Endothelial cell of umbilical vein (primary cell): ENCODE measurements at regions not wholly inside any gene's neighbourhood (a gene's known extent, or its start where the extent isn't known, plus 50 kb on each side); places are given as distances from the start of the nearest gene placed in this dataset.

Experiments used
- BruUV-seq: library from RNA; stranded (reverse); fragments of 400-500 nt; replicated peaks from 2 replicates; lab custom pipeline; 2021; lab: Mats Ljungman, UMichigan
- CTCF ChIA-PET: fragments of 300-600, 350-600 bp; sonication (Branson Sonifier 250); formaldehyde crosslinking; loops from one replicate; lab custom pipeline; 2021; ENCODE audit warnings: antibody characterized with exemption, inconsistent platforms; lab: Charles Lee
- POLR2A ChIA-PET: fragments of 300-600, 350-600 bp; sonication (Branson Sonifier 250); formaldehyde crosslinking; loops from one replicate; lab custom pipeline; 2021; ENCODE audit warnings: antibody characterized with exemption, inconsistent platforms; lab: Charles Lee
- DNase-seq: peaks from one replicate; pipeline ENCODE4 v3.0.0-alpha.2; 2011; ENCODE audit warnings: low read depth, low spot score
- FAIRE-seq: peaks from 2 replicates; lab custom pipeline; 2011; peaks lifted over from hg19 to GRCh38; lab: Jason Lieb, UNC
- H2AFZ ChIP-seq: 2 replicates; pipeline ENCODE4 v1.6.0; 2012; ENCODE audit warnings: low read depth, low read length, control low read depth, inconsistent platforms
- H3K27ac ChIP-seq: 2 replicates; pipeline ENCODE4 v1.5.1; 2011; ENCODE audit warnings: low read depth, mild to moderate bottlenecking, control low read depth, low read length, moderate library complexity; ENCODE audit not compliant: insufficient read depth
- H3K27me3 ChIP-seq, 2 experiments: 2 replicates each; pipeline versions ENCODE4 v1.6.0 to v1.6.1; 2011; ENCODE audit warnings: low read length in 2 of 2, mixed read lengths in 1 of 2; ENCODE audit not compliant: control insufficient read depth in 2 of 2, insufficient read depth in 2 of 2
- H3K36me3 ChIP-seq, 2 experiments: 2 replicates in 1 of 2; 3 replicates in 1 of 2; pipeline ENCODE4 v1.5.1; 2011; ENCODE audit warnings: low read length in 2 of 2, mild to moderate bottlenecking in 1 of 2, moderate library complexity in 1 of 2; ENCODE audit not compliant: control insufficient read depth in 2 of 2, insufficient read depth in 2 of 2; ENCODE audit errors: extremely low read depth in 1 of 2
- H3K4me1 ChIP-seq: 3 replicates; pipeline ENCODE4 v1.5.1; 2011; ENCODE audit warnings: mild to moderate bottlenecking, low read length; ENCODE audit not compliant: control insufficient read depth, insufficient read depth; ENCODE audit errors: extremely low read depth
- H3K4me2 ChIP-seq: 2 replicates; pipeline ENCODE4 v1.6.1; 2011; ENCODE audit warnings: low read length, control low read depth, mixed read lengths; ENCODE audit not compliant: insufficient read depth
- H3K4me3 ChIP-seq, 3 experiments: fragments of 200-600 bp in 1 of 3; sonication (generic), shearing (Covaris generic) in 1 of 3; replicated peaks in 1 of 3; 2 replicates each; pipeline ENCODE4 v1.5.1; 2011 to 2016; ENCODE audit warnings: control low read depth in 3 of 3, low read length in 3 of 3, mild to moderate bottlenecking in 2 of 3, inconsistent platforms in 1 of 3, low read depth in 1 of 3, moderate library complexity in 1 of 3; ENCODE audit not compliant: insufficient read depth in 1 of 3
- H3K79me2 ChIP-seq: 2 replicates; pipeline ENCODE4 v1.6.0; 2012; ENCODE audit warnings: low read length, inconsistent platforms; ENCODE audit not compliant: control insufficient read depth, insufficient read depth
- H3K9ac ChIP-seq: replicated peaks from 2 replicates; pipeline ENCODE3; 2011; ENCODE audit warnings: low read length, control low read depth; ENCODE audit not compliant: insufficient read depth; ENCODE audit errors: extremely low read depth
- H3K9me1 ChIP-seq: replicated peaks from 3 replicates; pipeline ENCODE4 v1.6.0; 2011; ENCODE audit warnings: mild to moderate bottlenecking, low read length; ENCODE audit not compliant: control insufficient read depth, insufficient read depth; ENCODE audit errors: extremely low read depth
- H3K9me3 ChIP-seq: replicated peaks from 2 replicates; pipeline ENCODE4 v1.5.1; 2012; ENCODE audit warnings: low read length, inconsistent platforms; ENCODE audit not compliant: control insufficient read depth, insufficient read depth
- H4K20me1 ChIP-seq: replicated peaks from 2 replicates; pipeline ENCODE3; 2011; ENCODE audit warnings: mild to moderate bottlenecking, low read length; ENCODE audit not compliant: control insufficient read depth, insufficient read depth; ENCODE audit errors: extremely low read depth
- EZH2 ChIP-seq: IDR thresholded peaks from 2 replicates; pipeline ENCODE4 v1.6.1; 2012; ENCODE audit warnings: borderline replicate concordance, low read depth, mild to moderate bottlenecking, moderate library complexity, low read length, inconsistent platforms; ENCODE audit not compliant: severe bottlenecking
- FOS ChIP-seq: IDR thresholded peaks from 2 replicates; pipeline ENCODE4 v1.6.1; 2011; ENCODE audit warnings: mild to moderate bottlenecking, low read length, moderate library complexity, borderline replicate concordance; ENCODE audit not compliant: insufficient read depth
- GATA2 ChIP-seq: IDR thresholded peaks from 2 replicates; pipeline ENCODE4 v1.7.0; 2011; ENCODE audit warnings: low read depth, mild to moderate bottlenecking, moderate library complexity, mixed read lengths, low read length; ENCODE audit not compliant: insufficient read length, insufficient read depth
- JUN ChIP-seq: IDR thresholded peaks from 2 replicates; pipeline ENCODE4 v1.6.1; 2011; ENCODE audit warnings: borderline replicate concordance, low read depth; ENCODE audit not compliant: insufficient read length, insufficient read depth
- MYC ChIP-seq: IDR thresholded peaks from one replicate; pipeline ENCODE4 v1.6.1; 2011; ENCODE audit warnings: mild to moderate bottlenecking, low read depth, low read length
- POLR2A ChIP-seq: IDR thresholded peaks from 2 replicates; pipeline ENCODE4 v1.6.1; 2012; ENCODE audit warnings: low read depth, mild to moderate bottlenecking, control low read depth, low read length
- POLR2AphosphoS5 ChIP-seq: IDR thresholded peaks from 2 replicates; pipeline ENCODE4 v1.6.1; 2012; ENCODE audit warnings: low read depth, mild to moderate bottlenecking, control low read depth, low read length, moderate library complexity; ENCODE audit not compliant: insufficient read depth
- dilution Hi-C: fragments of 300-500 bp; cut with MboI; formaldehyde crosslinking; loops from one replicate; pipeline ENCODE4 v1.15.0; 2019; ENCODE audit warnings: low sequenced_read_pairs; ENCODE audit not compliant: extremely low pct_ligation_motif_present
- intact Hi-C: fragments of 100-400 bp; cut with micrococcal nuclease; formaldehyde crosslinking; loops from one replicate; pipeline ENCODE4 v1.10.0; 2022
- TF ChIP-seq, protein P1 (sequence below): IDR thresholded peaks from 2 replicates; pipeline ENCODE4 v1.6.1; 2011; ENCODE audit not compliant: insufficient read depth, insufficient read length
- TF ChIP-seq, protein P2 (sequence below), 2 donors: IDR thresholded peaks; 1 replicate in 1 of 2; 2 replicates in 1 of 2; pipeline ENCODE4 v1.5.1; 2011; ENCODE audit warnings: low read length in 2 of 2, mild to moderate bottlenecking in 2 of 2, moderate library complexity in 2 of 2, control low read depth in 1 of 2, inconsistent platforms in 1 of 2, low read depth in 1 of 2; ENCODE audit not compliant: insufficient read depth in 1 of 2; ENCODE audit errors: extremely low read depth in 1 of 2

DNA sequence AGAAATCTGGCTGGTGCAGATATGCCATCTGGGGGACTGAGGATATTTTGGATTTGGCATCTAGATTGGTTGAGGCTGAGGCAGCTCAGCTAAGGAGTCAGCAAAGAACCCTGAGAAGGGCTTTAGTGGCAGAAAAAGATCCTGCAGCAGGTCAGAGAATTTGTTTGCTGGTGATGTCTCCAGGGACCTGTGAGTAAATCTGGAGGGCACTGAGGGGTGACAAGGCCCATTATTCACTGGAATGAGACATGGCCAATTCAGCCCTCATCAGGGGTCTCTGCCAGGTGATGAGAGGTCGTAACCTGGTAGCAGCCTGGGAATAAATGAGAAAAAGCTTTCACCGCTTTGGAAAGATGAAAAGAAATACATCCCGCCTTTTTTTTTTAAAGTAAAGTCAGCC lies 118.3 kb upstream of the FBXL4 start:
- TF ChIP-seq POLR2A (no peak), JUN (no peak), POLR2AphosphoS5 (no peak), EZH2 (no peak), MYC (no peak), FOS (no peak), GATA2 (no peak)
- TF ChIP-seq, protein P1, sequence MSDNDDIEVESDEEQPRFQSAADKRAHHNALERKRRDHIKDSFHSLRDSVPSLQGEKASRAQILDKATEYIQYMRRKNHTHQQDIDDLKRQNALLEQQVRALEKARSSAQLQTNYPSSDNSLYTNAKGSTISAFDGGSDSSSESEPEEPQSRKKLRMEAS: no peak
- TF ChIP-seq, protein P2, sequence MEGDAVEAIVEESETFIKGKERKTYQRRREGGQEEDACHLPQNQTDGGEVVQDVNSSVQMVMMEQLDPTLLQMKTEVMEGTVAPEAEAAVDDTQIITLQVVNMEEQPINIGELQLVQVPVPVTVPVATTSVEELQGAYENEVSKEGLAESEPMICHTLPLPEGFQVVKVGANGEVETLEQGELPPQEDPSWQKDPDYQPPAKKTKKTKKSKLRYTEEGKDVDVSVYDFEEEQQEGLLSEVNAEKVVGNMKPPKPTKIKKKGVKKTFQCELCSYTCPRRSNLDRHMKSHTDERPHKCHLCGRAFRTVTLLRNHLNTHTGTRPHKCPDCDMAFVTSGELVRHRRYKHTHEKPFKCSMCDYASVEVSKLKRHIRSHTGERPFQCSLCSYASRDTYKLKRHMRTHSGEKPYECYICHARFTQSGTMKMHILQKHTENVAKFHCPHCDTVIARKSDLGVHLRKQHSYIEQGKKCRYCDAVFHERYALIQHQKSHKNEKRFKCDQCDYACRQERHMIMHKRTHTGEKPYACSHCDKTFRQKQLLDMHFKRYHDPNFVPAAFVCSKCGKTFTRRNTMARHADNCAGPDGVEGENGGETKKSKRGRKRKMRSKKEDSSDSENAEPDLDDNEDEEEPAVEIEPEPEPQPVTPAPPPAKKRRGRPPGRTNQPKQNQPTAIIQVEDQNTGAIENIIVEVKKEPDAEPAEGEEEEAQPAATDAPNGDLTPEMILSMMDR (IDR thresholded peaks at IDR 0.05; ENCODE audit: extremely low read depth in 1 of 2, insufficient read depth in 1 of 2, low read depth in 1 of 2, low read length in 2 of 2): no peak
- Histone ChIP-seq H3K9me1 (no peaks in the 10 kb centered on the region), H3K4me1 (no peaks in the 10 kb centered on the region), H4K20me1 (no peaks in the 10 kb centered on the region), H3K4me3 (no peak overlapping the region), H3K36me3 (no peaks in the 10 kb centered on the region), H3K27me3 (no peaks in the 10 kb centered on the region), H3K9ac (no peak overlapping the region), H3K27ac (no peak overlapping the region), H3K4me2 (no peak overlapping the region), H2AFZ (no peak overlapping the region), H3K9me3 (no peaks in the 10 kb centered on the region), H3K79me2 (no peaks in the 10 kb centered on the region)
- intact Hi-C loops: no loop called here
- no peak for FAIRE-seq
- no TSS peak for BruUV-seq
- ChIA-PET CTCF (no interaction called here), POLR2A (no interaction called here)
- dilution Hi-C loops: no loop called here
- no peak for DNase-seq
